SK-N-MC (cell line): ENCODE measurements at regions not wholly inside any gene's neighbourhood (a gene's known extent, or its start where the extent isn't known, plus 50 kb on each side); places are given as distances from the start of the nearest gene placed in this dataset.

Source experiments
- DNase-seq: peaks from one replicate; pipeline ENCODE4 v3.0.0-alpha.2; 2011; ENCODE audit warnings: low read depth, low spot score
- H3K27ac ChIP-seq: fragments of 200-600 bp; sonication (generic); 2 replicates; pipeline ENCODE4 v1.5.1; 2016; ENCODE audit warnings: mixed run types
- H3K36me3 ChIP-seq: fragments of 200-600 bp; sonication (generic); 2 replicates; pipeline ENCODE4 v1.6.1; 2017; ENCODE audit warnings: antibody characterized with exemption, low read length, mixed read lengths; ENCODE audit not compliant: insufficient read depth
- H3K4me3 ChIP-seq: fragments of 200-600 bp; sonication (generic); 2 replicates; pipeline ENCODE4 v1.5.1; 2016
- H3K9ac ChIP-seq: fragments of 200-600 bp; sonication (generic); 2 replicates; pipeline ENCODE4 v1.8.0; 2017; ENCODE audit warnings: mixed run types, mixed read lengths; ENCODE audit not compliant: insufficient read length
- H3K9me3 ChIP-seq: fragments of 200-600 bp; sonication (generic); 2 replicates; pipeline ENCODE4 v1.6.1; 2017; ENCODE audit warnings: low read depth, mild to moderate bottlenecking, antibody characterized with exemption, low read length, moderate library complexity, mixed read lengths
- EZH2 ChIP-seq: fragments of 200-600 bp; sonication (generic); IDR thresholded peaks from one replicate; pipeline ENCODE4 v1.6.1; 2017; ENCODE audit warnings: antibody characterized with exemption
- FOXP2 ChIP-seq: optimal IDR thresholded peaks from 2 replicates; pipeline ENCODE3; 2011; ENCODE audit warnings: mild to moderate bottlenecking, moderate library complexity; ENCODE audit not compliant: insufficient read depth; ENCODE audit errors: extremely low read length, control extremely low read depth
- POLR2AphosphoS5 ChIP-seq: IDR thresholded peaks from 2 replicates; pipeline ENCODE4 v1.6.1; 2012; ENCODE audit warnings: mild to moderate bottlenecking, low read depth, low read length, borderline replicate concordance

GRCh38 chr15:62491642-62492041, 326.6 kb upstream of the C2CD4B start:
- Histone ChIP-seq H3K27ac (no peak overlapping the region), H3K9me3 (no peaks in the 10 kb centered on the region), H3K9ac (no peak overlapping the region), H3K4me3 (no peak overlapping the region), H3K36me3 (no peaks in the 10 kb centered on the region)
- no peak for DNase-seq
- TF ChIP-seq EZH2 (no peak), POLR2AphosphoS5 (no peak), FOXP2 (no peak)

- TF ChIP-seq FOXP2 (no peak), EZH2 (no peak), POLR2AphosphoS5 (no peak)
- no peaks in the 10 kb centered on the region for H3K36me3 ChIP-seq
- H3K4me3 ChIP-seq = no peak overlapping the region
- no peak overlapping the region for H3K27ac ChIP-seq
- H3K9me3 ChIP-seq = no peaks in the 10 kb centered on the region
- H3K9ac ChIP-seq = no peak overlapping the region
- DNase-seq = no peak
Measured at GRCh38 chr15:62492900-62493299, 327.8 kb upstream of the C2CD4B start.

GRCh38 chr15:62494197-62494596, 329.1 kb upstream of the C2CD4B start:
- Histone ChIP-seq H3K27ac (no peak overlapping the region), H3K4me3 (no peak overlapping the region), H3K9me3 (no peaks in the 10 kb centered on the region), H3K9ac (no peak overlapping the region), H3K36me3 (no peaks in the 10 kb centered on the region)
- no peak for TF ChIP-seq FOXP2
- DNase-seq = no peak

- H3K4me3 ChIP-seq = no peak overlapping the region
- H3K27ac ChIP-seq = no peak overlapping the region
- no peaks in the 10 kb centered on the region for H3K36me3 ChIP-seq
- no peak overlapping the region for H3K9ac ChIP-seq
- DNase-seq = no peak
- TF ChIP-seq POLR2AphosphoS5 (no peak), EZH2 (no peak), FOXP2 (no peak)
- H3K9me3 ChIP-seq = no peaks in the 10 kb centered on the region
Measured at GRCh38 chr15:62495670-62496614, 330.9 kb upstream of the C2CD4B start.

GRCh38 chr15:62497356-62497755, 332.3 kb upstream of the C2CD4B start:
- H3K4me3 ChIP-seq = no peak overlapping the region
- no peak overlapping the region for H3K27ac ChIP-seq
- DNase-seq = no peak
- no peak for TF ChIP-seq POLR2AphosphoS5
- no peak for TF ChIP-seq FOXP2
- no peak for TF ChIP-seq EZH2
- no peaks in the 10 kb centered on the region for H3K36me3 ChIP-seq
- no peaks in the 10 kb centered on the region for H3K9me3 ChIP-seq
- H3K9ac ChIP-seq = no peak overlapping the region

- no peak for DNase-seq
Measured at GRCh38 chr15:62498278-62498677, 333.2 kb upstream of the C2CD4B start.

GRCh38 chr15:62498712-62499111, 333.6 kb upstream of the C2CD4B start:
- Histone ChIP-seq H3K27ac (no peak overlapping the region), H3K4me3 (no peak overlapping the region), H3K9ac (no peak overlapping the region), H3K36me3 (no peaks in the 10 kb centered on the region), H3K9me3 (no peaks in the 10 kb centered on the region)
- TF ChIP-seq EZH2 = no peak
- TF ChIP-seq POLR2AphosphoS5 = no peak
- no peak for TF ChIP-seq FOXP2
- no peak for DNase-seq

More at GRCh38 chr15:62498278-62498677, 333.2 kb upstream of the C2CD4B start:
- Histone ChIP-seq H3K9ac (no peak overlapping the region), H3K36me3 (no peaks in the 10 kb centered on the region), H3K4me3 (no peak overlapping the region), H3K9me3 (no peaks in the 10 kb centered on the region), H3K27ac (no peak overlapping the region)
- TF ChIP-seq FOXP2 (no peak), EZH2 (no peak), POLR2AphosphoS5 (no peak)

GRCh38 chr15:62500325-62500724, 335.2 kb upstream of the C2CD4B start:
- Histone ChIP-seq H3K9me3 (no peaks in the 10 kb centered on the region), H3K4me3 (no peak overlapping the region), H3K36me3 (no peaks in the 10 kb centered on the region), H3K27ac (no peak overlapping the region), H3K9ac (no peak overlapping the region)
- no peak for DNase-seq
- no peak for TF ChIP-seq EZH2
- TF ChIP-seq FOXP2 = no peak

GRCh38 chr15:62502451-62502850, 337.4 kb upstream of the C2CD4B start:
- Histone ChIP-seq H3K9me3 (no peaks in the 10 kb centered on the region), H3K4me3 (no peak overlapping the region), H3K27ac (no peak overlapping the region), H3K9ac (no peak overlapping the region), H3K36me3 (no peaks in the 10 kb centered on the region)
- DNase-seq = no peak
- TF ChIP-seq FOXP2 (no peak), EZH2 (no peak), POLR2AphosphoS5 (no peak)
